Upper lobe of left lung (tissue), 4 donors: ENCODE measurements at regions not wholly inside any gene's neighbourhood (a gene's known extent, or its start where the extent isn't known, plus 50 kb on each side); places are given as distances from the start of the nearest gene placed in this dataset.

Experiments used
- POLR2A ChIP-seq, 4 donors: fragments of 450-650 bp; IDR thresholded peaks; one replicate each; pipeline ENCODE4 v1.5.1; 2016 to 2017; ENCODE audit warnings: antibody characterized with exemption in 4 of 4, mild to moderate bottlenecking in 2 of 4
- TF ChIP-seq, protein P1 (sequence below), 6 experiments: fragments of 450-650 bp in 4 of 6; fragments of 200-600 bp in 2 of 6; sonication (generic) in 2 of 6; IDR thresholded peaks; one replicate each; pipeline ENCODE4 v1.5.1; 2016 to 2019; ENCODE audit warnings: antibody characterized with exemption in 6 of 6

DNA sequence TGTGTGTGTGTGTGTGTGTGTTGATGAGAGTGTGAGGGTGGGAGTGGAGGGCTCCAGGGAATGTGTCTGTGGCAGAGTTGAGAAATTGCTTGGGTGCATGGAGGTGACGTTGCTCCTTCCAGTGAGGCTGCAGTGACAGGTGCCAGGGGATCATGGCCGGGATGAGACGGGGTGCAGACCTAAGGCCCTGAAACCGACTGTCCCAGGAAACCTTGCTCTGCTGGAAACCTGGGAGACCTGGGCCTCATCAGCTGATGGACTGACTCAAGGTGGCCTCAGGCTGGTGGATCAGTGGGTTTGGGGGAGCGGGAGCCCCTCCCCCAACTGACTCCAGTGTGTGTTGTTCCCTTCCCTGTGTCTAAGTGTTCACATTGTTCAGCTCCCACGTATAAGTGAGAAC lies 56.6 kb downstream of the INHBB start:
- TF ChIP-seq POLR2A (IDR thresholded peaks at IDR 0.05), result no peak
- TF ChIP-seq, protein P1, sequence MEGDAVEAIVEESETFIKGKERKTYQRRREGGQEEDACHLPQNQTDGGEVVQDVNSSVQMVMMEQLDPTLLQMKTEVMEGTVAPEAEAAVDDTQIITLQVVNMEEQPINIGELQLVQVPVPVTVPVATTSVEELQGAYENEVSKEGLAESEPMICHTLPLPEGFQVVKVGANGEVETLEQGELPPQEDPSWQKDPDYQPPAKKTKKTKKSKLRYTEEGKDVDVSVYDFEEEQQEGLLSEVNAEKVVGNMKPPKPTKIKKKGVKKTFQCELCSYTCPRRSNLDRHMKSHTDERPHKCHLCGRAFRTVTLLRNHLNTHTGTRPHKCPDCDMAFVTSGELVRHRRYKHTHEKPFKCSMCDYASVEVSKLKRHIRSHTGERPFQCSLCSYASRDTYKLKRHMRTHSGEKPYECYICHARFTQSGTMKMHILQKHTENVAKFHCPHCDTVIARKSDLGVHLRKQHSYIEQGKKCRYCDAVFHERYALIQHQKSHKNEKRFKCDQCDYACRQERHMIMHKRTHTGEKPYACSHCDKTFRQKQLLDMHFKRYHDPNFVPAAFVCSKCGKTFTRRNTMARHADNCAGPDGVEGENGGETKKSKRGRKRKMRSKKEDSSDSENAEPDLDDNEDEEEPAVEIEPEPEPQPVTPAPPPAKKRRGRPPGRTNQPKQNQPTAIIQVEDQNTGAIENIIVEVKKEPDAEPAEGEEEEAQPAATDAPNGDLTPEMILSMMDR (IDR thresholded peaks at IDR 0.05), result no peak
